ENCODE measurements at regions not wholly inside any gene's neighbourhood (a gene's known extent, or its start where the extent isn't known, plus 50 kb on each side); places are given as distances from the start of the nearest gene placed in this dataset.

GRCh38 chr14:30195941-30196340 is 268.3 kb upstream of the PRKD1 start:
- in situ Hi-C loops (cut with MboI) = no loop called here
- no peak overlapping the region for H3K9ac ChIP-seq (ENCODE audit: control insufficient read depth, insufficient read depth, low read length)
- H3K4me2 ChIP-seq (ENCODE audit: control insufficient read depth, insufficient read depth) = no peak overlapping the region
- intact Hi-C loops (cut with micrococcal nuclease; ENCODE audit: unreplicated experiment) = no loop called here
- no peak for DNase-seq (ENCODE audit: low read depth, low spot score)
- ATAC-seq = no peak
- BruUV-seq (replicated peaks) = no TSS peak
- no peaks in the 10 kb centered on the region for H3K36me3 ChIP-seq (ENCODE audit: control insufficient read depth in 2 of 2, insufficient read depth in 2 of 2, low read length in 1 of 2)
- no peak overlapping the region for H2AFZ ChIP-seq (ENCODE audit: control insufficient read depth, low read depth, low read length)
- ChIA-PET CTCF (interaction anchor here (0.9 kb wide), 1 partner anchor 88 kb away, joined by 3 read pairs; no protein-coding TSS in a partner anchor), RAD21 (ENCODE audit: unreplicated experiment) (no interaction called here), SMC1A (ENCODE audit: uncharacterized antibody, unreplicated experiment) (no interaction called here), POLR2A (no interaction called here)
- no peak overlapping the region for H3K27ac ChIP-seq (ENCODE audit: control insufficient read depth, insufficient read depth)
- WGBS (ENCODE audit: insufficient coverage, insufficient replicate concordance, low lambda C conversion rate, missing lambda C conversion rate) = 31% methylated on average over 3 of the region's 3 CpGs
- H3K4me1 ChIP-seq (ENCODE audit: control insufficient read depth, insufficient read depth, low read length) = no peaks in the 10 kb centered on the region
- no peak overlapping the region for H3K4me3 ChIP-seq
- H4K20me1 ChIP-seq (ENCODE audit: control insufficient read depth, insufficient read depth) = no peaks in the 10 kb centered on the region
- no peaks in the 10 kb centered on the region; the same call in 2 of the 3 replicates for H3K9me3 ChIP-seq (replicated peaks; ENCODE audit: control insufficient read depth, insufficient read depth, low read length)
- no peaks in the 10 kb centered on the region for H3K27me3 ChIP-seq (replicated peaks in 1 of 2; ENCODE audit: control insufficient read depth in 2 of 2, insufficient read depth in 2 of 2, low read length in 1 of 2)
- no peaks in the 10 kb centered on the region for H3K79me2 ChIP-seq (ENCODE audit: control insufficient read depth, insufficient read depth, low read length)
- FAIRE-seq = no peak
- TF ChIP-seq RCOR1 (conservative IDR thresholded peaks at IDR 0.05; ENCODE audit: low read depth, low read length) (no peak), ESRRA (IDR thresholded peaks at IDR 0.05; ENCODE audit: low read length) (no peak), HDAC2 (IDR thresholded peaks at IDR 0.05) (no peak), SRF (IDR thresholded peaks at IDR 0.05; ENCODE audit: low read depth in 2 of 2, low read length in 2 of 2) (no peak), BCL3 (IDR thresholded peaks at IDR 0.05; ENCODE audit: borderline replicate concordance, insufficient read depth, low read depth, low read length, poor library complexity, severe bottlenecking) (no peak), BCLAF1 (IDR thresholded peaks at IDR 0.05) (no peak), MEF2B (IDR thresholded peaks at IDR 0.05; ENCODE audit: partially characterized antibody, poor library complexity, severe bottlenecking) (no peak), JUND (IDR thresholded peaks at IDR 0.05; ENCODE audit: low read depth, low read length) (no peak), RBBP5 (conservative IDR thresholded peaks at IDR 0.05) (no peak), MLLT1 (IDR thresholded peaks at IDR 0.05) (no peak), CUX1 (IDR thresholded peaks at IDR 0.05; ENCODE audit: insufficient replicate concordance, low read depth, low read length) (no peak), JUNB (IDR thresholded peaks at IDR 0.05) (no peak), MEF2A (IDR thresholded peaks at IDR 0.05; ENCODE audit: insufficient read depth, low read depth, low read length) (no peak), CREB1 (IDR thresholded peaks at IDR 0.05; ENCODE audit: low read depth) (no peak), NBN (IDR thresholded peaks at IDR 0.05) (no peak)

Measured in GM12878 (cell line).